ENCODE measurements at regions not wholly inside any gene's neighbourhood (a gene's known extent, or its start where the extent isn't known, plus 50 kb on each side); places are given as distances from the start of the nearest gene placed in this dataset.

DNA sequence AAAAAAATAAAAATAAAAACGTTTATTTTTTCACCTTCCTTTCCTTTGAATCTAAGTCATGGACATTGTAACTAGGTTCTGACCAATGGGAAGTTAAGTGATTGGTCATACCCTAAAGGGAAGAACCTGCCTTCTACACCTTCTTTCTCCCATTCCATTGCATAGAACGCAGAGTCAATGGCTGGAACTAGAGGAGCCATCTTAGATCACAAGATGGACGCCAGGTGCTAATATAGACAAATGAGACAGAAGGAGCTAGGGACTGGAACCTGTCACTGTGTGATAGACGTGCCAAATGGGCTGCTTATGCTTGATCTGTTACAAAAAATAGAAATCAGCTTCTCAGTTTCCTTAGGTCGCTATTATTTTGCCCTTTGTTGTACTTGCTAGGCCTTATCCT, 606.6 kb downstream of the MED13L start:
- TF ChIP-seq, protein P1, sequence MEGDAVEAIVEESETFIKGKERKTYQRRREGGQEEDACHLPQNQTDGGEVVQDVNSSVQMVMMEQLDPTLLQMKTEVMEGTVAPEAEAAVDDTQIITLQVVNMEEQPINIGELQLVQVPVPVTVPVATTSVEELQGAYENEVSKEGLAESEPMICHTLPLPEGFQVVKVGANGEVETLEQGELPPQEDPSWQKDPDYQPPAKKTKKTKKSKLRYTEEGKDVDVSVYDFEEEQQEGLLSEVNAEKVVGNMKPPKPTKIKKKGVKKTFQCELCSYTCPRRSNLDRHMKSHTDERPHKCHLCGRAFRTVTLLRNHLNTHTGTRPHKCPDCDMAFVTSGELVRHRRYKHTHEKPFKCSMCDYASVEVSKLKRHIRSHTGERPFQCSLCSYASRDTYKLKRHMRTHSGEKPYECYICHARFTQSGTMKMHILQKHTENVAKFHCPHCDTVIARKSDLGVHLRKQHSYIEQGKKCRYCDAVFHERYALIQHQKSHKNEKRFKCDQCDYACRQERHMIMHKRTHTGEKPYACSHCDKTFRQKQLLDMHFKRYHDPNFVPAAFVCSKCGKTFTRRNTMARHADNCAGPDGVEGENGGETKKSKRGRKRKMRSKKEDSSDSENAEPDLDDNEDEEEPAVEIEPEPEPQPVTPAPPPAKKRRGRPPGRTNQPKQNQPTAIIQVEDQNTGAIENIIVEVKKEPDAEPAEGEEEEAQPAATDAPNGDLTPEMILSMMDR (conservative IDR thresholded peaks at IDR 0.05; ENCODE audit: low read length), result no peak
- no peak for TF ChIP-seq EZH2phosphoT487 (IDR thresholded peaks at IDR 0.05; ENCODE audit: borderline replicate concordance)

All from Loucy (cell line).